ENCODE measurements at regions not wholly inside any gene's neighbourhood (a gene's known extent, or its start where the extent isn't known, plus 50 kb on each side); places are given as distances from the start of the nearest gene placed in this dataset.
A peak's percentile ranks its signal among the peaks of the same experiment; 100 is the strongest.

- Mint-ChIP-seq H3K27me3 (no peaks in the 10 kb centered on the region), H3K36me3 (ENCODE audit: insufficient read depth) (no peaks in the 10 kb centered on the region), H3K27ac (no peak overlapping the region), H3K9me3 (ENCODE audit: low read depth) (peaks cover 9% of the 10 kb centered on the region), H3K4me1 (ENCODE audit: low read depth) (peaks cover 4% of the 10 kb centered on the region), H3K4me3 (ENCODE audit: low read depth) (no peak overlapping the region)
- no peak for TF ChIP-seq CTCF (IDR thresholded peaks at IDR 0.05; ENCODE audit: unreplicated experiment)
- DNase-seq (ENCODE audit: low spot score, unreplicated experiment) = no peak
Measured at GRCh38 chr4:11263208-11263607, 165.5 kb downstream of the HS3ST1 start.

- Mint-ChIP-seq H3K27me3 (no peaks in the 10 kb centered on the region), H3K27ac (no peak overlapping the region), H3K4me1 (ENCODE audit: low read depth) (peaks cover 4% of the 10 kb centered on the region), H3K9me3 (ENCODE audit: low read depth) (peaks cover 2% of the 10 kb centered on the region), H3K4me3 (ENCODE audit: low read depth) (no peak overlapping the region), H3K36me3 (ENCODE audit: insufficient read depth) (no peaks in the 10 kb centered on the region)
- no peak for TF ChIP-seq CTCF (IDR thresholded peaks at IDR 0.05; ENCODE audit: unreplicated experiment)
- no peak for DNase-seq (ENCODE audit: low spot score, unreplicated experiment)
Measured at GRCh38 chr4:11261066-11261850, 167.4 kb downstream of the HS3ST1 start.

GRCh38 chr4:11259837-11260236, 168.9 kb downstream of the HS3ST1 start:
- Mint-ChIP-seq H3K4me3 (ENCODE audit: low read depth) (no peak overlapping the region), H3K4me1 (ENCODE audit: low read depth) (peaks cover 4% of the 10 kb centered on the region), H3K27ac (no peak overlapping the region), H3K9me3 (ENCODE audit: low read depth) (no peaks in the 10 kb centered on the region), H3K27me3 (no peaks in the 10 kb centered on the region), H3K36me3 (ENCODE audit: insufficient read depth) (no peaks in the 10 kb centered on the region)
- no peak for TF ChIP-seq CTCF (IDR thresholded peaks at IDR 0.05; ENCODE audit: unreplicated experiment)
- no peak for DNase-seq (ENCODE audit: low spot score, unreplicated experiment)

GRCh38 chr4:11252149-11252548, 176.5 kb downstream of the HS3ST1 start:
- H3K27ac Mint-ChIP-seq = no peak overlapping the region

GRCh38 chr4:11250510-11250909, 178.2 kb downstream of the HS3ST1 start:
- TF ChIP-seq CTCF (IDR thresholded peaks at IDR 0.05; ENCODE audit: unreplicated experiment) = no peak
- H3K4me3 Mint-ChIP-seq (ENCODE audit: low read depth) = no peak overlapping the region
- peaks cover 11% of the 10 kb centered on the region for H3K9me3 Mint-ChIP-seq (ENCODE audit: low read depth)
- H3K27me3 Mint-ChIP-seq = peaks cover 3% of the 10 kb centered on the region
- no peaks in the 10 kb centered on the region for H3K36me3 Mint-ChIP-seq (ENCODE audit: insufficient read depth)
- peak overlapping the region; percentile 34 for H3K27ac Mint-ChIP-seq
- peaks cover 13% of the 10 kb centered on the region for H3K4me1 Mint-ChIP-seq (ENCODE audit: low read depth)
- DNase-seq (ENCODE audit: low spot score, unreplicated experiment) = no peak

More at GRCh38 chr4:11252149-11252548, 176.5 kb downstream of the HS3ST1 start:
- no peaks in the 10 kb centered on the region for H3K36me3 Mint-ChIP-seq (ENCODE audit: insufficient read depth)
- H3K4me1 Mint-ChIP-seq (ENCODE audit: low read depth) = peaks cover 13% of the 10 kb centered on the region
- no peak for TF ChIP-seq CTCF (IDR thresholded peaks at IDR 0.05; ENCODE audit: unreplicated experiment)
- peaks cover 5% of the 10 kb centered on the region for H3K9me3 Mint-ChIP-seq (ENCODE audit: low read depth)
- DNase-seq (ENCODE audit: low spot score, unreplicated experiment) = no peak
- no peak overlapping the region for H3K4me3 Mint-ChIP-seq (ENCODE audit: low read depth)
- H3K27me3 Mint-ChIP-seq = peaks cover 3% of the 10 kb centered on the region

Measured in progenitor cell of endocrine pancreas (in vitro differentiated cells).